ENCODE measurements at regions not wholly inside any gene's neighbourhood (a gene's known extent, or its start where the extent isn't known, plus 50 kb on each side); places are given as distances from the start of the nearest gene placed in this dataset.

GRCh38 chr3:194806991-194807630, 121.4 kb downstream of the FAM43A start:
- DNase-seq, result no peak

- no peak for DNase-seq
Observed at GRCh38 chr3:194808640-194809097, 123.0 kb downstream of the FAM43A start.

- DNase-seq, result no peak
Observed at GRCh38 chr3:194809382-194809781, 123.7 kb downstream of the FAM43A start.

GRCh38 chr3:194810076-194810475, 124.4 kb downstream of the FAM43A start:
- DNase-seq, result no peak

GRCh38 chr3:194811118-194811517, 125.4 kb downstream of the FAM43A start:
- DNase-seq, result no peak

GRCh38 chr3:194812176-194812575, 126.5 kb downstream of the FAM43A start:
- DNase-seq, result no peak

- no peak for DNase-seq
Observed at GRCh38 chr3:194814878-194815357, 129.2 kb downstream of the FAM43A start.

- DNase-seq, result no peak
Observed at GRCh38 chr3:194816748-194817591, 131.3 kb downstream of the FAM43A start.

- DNase-seq, result no peak
Observed at GRCh38 chr3:194817592-194817930, 131.9 kb downstream of the FAM43A start.

- DNase-seq, result no peak
Observed at GRCh38 chr3:194817936-194818335, 132.3 kb downstream of the FAM43A start.

- no peak for DNase-seq
Observed at GRCh38 chr3:194824100-194824499, 138.4 kb downstream of the FAM43A start.

- DNase-seq, result no peak
Observed at GRCh38 chr3:194824701-194825111, 139.0 kb downstream of the FAM43A start.

GRCh38 chr3:194826594-194826993, 140.9 kb downstream of the FAM43A start:
- DNase-seq, result no peak

- no peak for DNase-seq
Observed at GRCh38 chr3:194827486-194827885, 141.8 kb downstream of the FAM43A start.

GRCh38 chr3:194828116-194828515, 142.4 kb downstream of the FAM43A start:
- DNase-seq, result no peak

GRCh38 chr3:194828926-194829325, 143.2 kb downstream of the FAM43A start:
- DNase-seq, result no peak

- DNase-seq, result no peak
Observed at GRCh38 chr3:194830401-194830800, 144.7 kb downstream of the FAM43A start.

- DNase-seq, result no peak
Observed at GRCh38 chr3:194830978-194831377, 145.3 kb downstream of the FAM43A start.

GRCh38 chr3:194832346-194833104, 146.8 kb downstream of the FAM43A start:
- no peak for DNase-seq

GRCh38 chr3:194833114-194833910, 147.6 kb downstream of the FAM43A start:
- no peak for DNase-seq

GRCh38 chr3:194836661-194837060, 151.0 kb downstream of the FAM43A start:
- DNase-seq, result no peak

- DNase-seq, result no peak
Observed at GRCh38 chr3:194837457-194838127, 151.9 kb downstream of the FAM43A start.
